H1 (cell line): ENCODE measurements at regions not wholly inside any gene's neighbourhood (a gene's known extent, or its start where the extent isn't known, plus 50 kb on each side); places are given as distances from the start of the nearest gene placed in this dataset.

Source experiments
- CTCF ChIA-PET: fragments of 300-600 bp; sonication (Branson Sonifier 250); formaldehyde crosslinking; loops from one replicate; lab custom pipeline; 2021; ENCODE audit not compliant: partially characterized antibody; lab: Charles Lee
- POLR2A ChIA-PET: fragments of 300-600 bp; sonication (Branson Sonifier 250); formaldehyde crosslinking; loops from one replicate; lab custom pipeline; 2021; ENCODE audit warnings: inconsistent platforms; ENCODE audit not compliant: partially characterized antibody; lab: Charles Lee
- DNase-seq, 2 experiments: peaks; one replicate each; pipeline versions ENCODE4 v3.0.0 to v3.0.0-alpha.2; 2010 to 2022; ENCODE audit warnings: low spot score in 2 of 2, low read depth in 1 of 2, mixed read lengths in 1 of 2
- FAIRE-seq: peaks from 2 replicates; lab custom pipeline; 2011; peaks lifted over from hg19 to GRCh38; lab: Jason Lieb, UNC
- H2AFZ ChIP-seq: 2 replicates; pipeline ENCODE4 v1.8.1; 2012; ENCODE audit warnings: low read length, inconsistent platforms
- H2AK5ac ChIP-seq: 2 replicates; pipeline ENCODE4 v1.6.1; 2013; ENCODE audit warnings: low read depth, low read length
- H2BK120ac ChIP-seq: replicated peaks from 2 replicates; pipeline ENCODE3; 2013; ENCODE audit warnings: low read depth, low read length, inconsistent platforms
- H2BK12ac ChIP-seq: 2 replicates; pipeline ENCODE4 v1.6.1; 2013; ENCODE audit warnings: low read depth, low read length
- H2BK15ac ChIP-seq: 2 replicates; pipeline ENCODE4 v1.6.1; 2013; ENCODE audit warnings: low read length
- H2BK20ac ChIP-seq: 2 replicates; pipeline ENCODE4 v1.6.1; 2013; ENCODE audit warnings: low read length
- H2BK5ac ChIP-seq: 2 replicates; pipeline ENCODE4 v1.6.1; 2013; ENCODE audit warnings: low read depth, low read length
- H3K14ac ChIP-seq: 2 replicates; pipeline ENCODE4 v1.6.1; 2013; ENCODE audit warnings: inconsistent platforms; ENCODE audit not compliant: insufficient read length
- H3K18ac ChIP-seq: 2 replicates; pipeline ENCODE4 v1.6.1; 2013; ENCODE audit warnings: low read length; ENCODE audit errors: extremely low read depth
- H3K23ac ChIP-seq: 2 replicates; pipeline ENCODE4 v1.6.1; 2013; ENCODE audit warnings: inconsistent platforms; ENCODE audit not compliant: insufficient read length
- H3K23me2 ChIP-seq: 2 replicates; pipeline ENCODE4 v1.6.1; 2013; ENCODE audit warnings: low read depth, low read length
- H3K27ac ChIP-seq: 2 replicates; pipeline ENCODE4 v1.6.1; 2011; ENCODE audit warnings: low read depth, low read length, inconsistent platforms
- H3K27me3 ChIP-seq, 4 experiments: replicated peaks in 1 of 4; 1 replicate in 1 of 4; 2 replicates in 3 of 4; pipeline versions ENCODE4 v1.6.1 to v1.8.1; 2011 to 2013; ENCODE audit warnings: low read length in 3 of 4, mild to moderate bottlenecking in 3 of 4, inconsistent platforms in 2 of 4, mixed read lengths in 2 of 4, moderate library complexity in 1 of 4; ENCODE audit not compliant: control insufficient read depth in 3 of 4, insufficient read depth in 3 of 4; ENCODE audit errors: extremely low read depth in 1 of 4
- H3K36me3 ChIP-seq, 4 experiments: 2 replicates each; pipeline versions ENCODE4 v1.6.1 to v1.8.1; 2011 to 2013; ENCODE audit warnings: mild to moderate bottlenecking in 4 of 4, low read length in 3 of 4, moderate library complexity in 2 of 4, control low read depth in 1 of 4, inconsistent platforms in 1 of 4; ENCODE audit not compliant: insufficient read depth in 4 of 4, control insufficient read depth in 2 of 4
- H3K4ac ChIP-seq: replicated peaks from 2 replicates; pipeline ENCODE3; 2013; ENCODE audit warnings: low read length, low read depth, mixed read lengths, inconsistent platforms; ENCODE audit not compliant: insufficient read length
- H3K4me1 ChIP-seq, 4 experiments: replicated peaks in 1 of 4; 1 replicate in 1 of 4; 2 replicates in 3 of 4; pipeline versions ENCODE4 v1.6.1 to v1.8.1; 2011 to 2013; ENCODE audit warnings: low read length in 3 of 4, inconsistent platforms in 2 of 4, mixed read lengths in 1 of 4; ENCODE audit not compliant: insufficient read depth in 4 of 4, control insufficient read depth in 3 of 4
- H3K4me2 ChIP-seq, 2 experiments: 2 replicates each; pipeline versions ENCODE4 v1.6.1 to v1.8.1; 2011 to 2013; ENCODE audit warnings: low read depth in 2 of 2, low read length in 2 of 2, control low read depth in 1 of 2, inconsistent platforms in 1 of 2, mild to moderate bottlenecking in 1 of 2; ENCODE audit not compliant: insufficient read depth in 1 of 2
- H3K4me3 ChIP-seq, 4 experiments: fragments of 200-600, 300-600 bp in 1 of 4; sonication (generic), shearing (Covaris generic), sonication (Bioruptor Twin) in 1 of 4; 2 replicates each; pipeline versions ENCODE4 v1.5.1 to v1.8.1; 2011 to 2016; ENCODE audit warnings: low read length in 4 of 4, low read depth in 3 of 4, control low read depth in 2 of 4, inconsistent platforms in 2 of 4, mild to moderate bottlenecking in 2 of 4, mixed read lengths in 1 of 4, moderate library complexity in 1 of 4; ENCODE audit not compliant: insufficient read depth in 2 of 4; ENCODE audit errors: extremely low read depth in 1 of 4
- H3K56ac ChIP-seq: replicated peaks from 2 replicates; pipeline ENCODE3; 2013; ENCODE audit warnings: low read depth, mild to moderate bottlenecking, mixed read lengths, low read length, inconsistent platforms; ENCODE audit not compliant: insufficient read length
- H3K79me1 ChIP-seq: 2 replicates; pipeline ENCODE4 v1.6.1; 2013; ENCODE audit warnings: low read depth, low read length, control low read depth
- H3K79me2 ChIP-seq, 2 experiments: 2 replicates each; pipeline versions ENCODE4 v1.6.1 to v1.8.1; 2012 to 2013; ENCODE audit warnings: low read length in 2 of 2, mild to moderate bottlenecking in 2 of 2, inconsistent platforms in 1 of 2; ENCODE audit not compliant: insufficient read depth in 2 of 2, control insufficient read depth in 1 of 2
- H3K9ac ChIP-seq, 4 experiments: replicated peaks in 1 of 4; 1 replicate in 1 of 4; 2 replicates in 3 of 4; pipeline versions ENCODE4 v1.6.1 to v1.8.1; 2011 to 2013; ENCODE audit warnings: low read depth in 3 of 4, low read length in 3 of 4, control low read depth in 2 of 4, mild to moderate bottlenecking in 2 of 4, moderate library complexity in 2 of 4, inconsistent platforms in 1 of 4; ENCODE audit errors: extremely low read depth in 1 of 4
- H3K9me3 ChIP-seq, 2 experiments: 2 replicates each; pipeline versions ENCODE4 v1.6.1 to v1.8.1; 2012 to 2013; ENCODE audit warnings: mild to moderate bottlenecking in 2 of 2, moderate library complexity in 2 of 2, control low read depth in 1 of 2, inconsistent platforms in 1 of 2, low read depth in 1 of 2, low read length in 1 of 2, mixed read lengths in 1 of 2; ENCODE audit not compliant: insufficient read depth in 2 of 2
- H4K20me1 ChIP-seq, 2 experiments: replicated peaks in 1 of 2; 2 replicates each; pipeline versions ENCODE3 to v1.8.1; 2011 to 2013; ENCODE audit warnings: inconsistent platforms in 2 of 2, low read length in 2 of 2, mild to moderate bottlenecking in 1 of 2; ENCODE audit not compliant: insufficient read depth in 2 of 2, control insufficient read depth in 1 of 2
- H4K5ac ChIP-seq: 2 replicates; pipeline ENCODE4 v1.6.1; 2013; ENCODE audit warnings: low read length, low read depth, mixed read lengths, inconsistent platforms; ENCODE audit not compliant: insufficient read length
- H4K8ac ChIP-seq: 2 replicates; pipeline ENCODE4 v1.8.0; 2013; ENCODE audit warnings: mild to moderate bottlenecking, moderate library complexity, low read length, inconsistent platforms; ENCODE audit not compliant: insufficient read depth; ENCODE audit errors: extremely low read depth
- H4K91ac ChIP-seq: replicated peaks from 2 replicates; pipeline ENCODE3; 2013; ENCODE audit warnings: low read length, mixed read lengths, inconsistent platforms; ENCODE audit not compliant: insufficient read length
- SAP30 ChIP-seq: fragments of 300-600 bp; sonication (generic); IDR thresholded peaks from 2 replicates; pipeline ENCODE4 v1.7.1; 2012; ENCODE audit warnings: low read length, moderate library complexity, mild to moderate bottlenecking, inconsistent platforms; ENCODE audit not compliant: insufficient read depth, insufficient replicate concordance
- SP4 ChIP-seq: IDR thresholded peaks from 2 replicates; pipeline ENCODE4 v1.6.1; 2012; ENCODE audit warnings: low read length, inconsistent platforms
- TAF1 ChIP-seq: IDR thresholded peaks from 2 replicates; pipeline ENCODE4 v1.6.1; 2011; ENCODE audit warnings: mild to moderate bottlenecking, low read depth, low read length
- YY1 ChIP-seq: IDR thresholded peaks from 2 replicates; pipeline ENCODE4 v1.6.1; 2011; ENCODE audit warnings: low read depth, mild to moderate bottlenecking, low read length
- WGBS, 2 experiments: shearing (Covaris generic) in 1 of 2; methylation state at CpG; one replicate each; pipeline versions ENCODE4 v1.1.6 to v1.1.7; 2013 to 2015; ENCODE audit warnings: low lambda C conversion rate in 2 of 2, mixed read lengths in 2 of 2, inconsistent platforms in 1 of 2, low coverage in 1 of 2, missing lambda C conversion rate in 1 of 2; ENCODE audit not compliant: insufficient replicate concordance in 2 of 2, insufficient coverage in 1 of 2, insufficient read length in 1 of 2; ENCODE audit errors: extremely low coverage in 1 of 2, missing lambda C conversion rate in 1 of 2; 5-methylcytosine and 5-hydroxymethylcytosine counted together

DNA sequence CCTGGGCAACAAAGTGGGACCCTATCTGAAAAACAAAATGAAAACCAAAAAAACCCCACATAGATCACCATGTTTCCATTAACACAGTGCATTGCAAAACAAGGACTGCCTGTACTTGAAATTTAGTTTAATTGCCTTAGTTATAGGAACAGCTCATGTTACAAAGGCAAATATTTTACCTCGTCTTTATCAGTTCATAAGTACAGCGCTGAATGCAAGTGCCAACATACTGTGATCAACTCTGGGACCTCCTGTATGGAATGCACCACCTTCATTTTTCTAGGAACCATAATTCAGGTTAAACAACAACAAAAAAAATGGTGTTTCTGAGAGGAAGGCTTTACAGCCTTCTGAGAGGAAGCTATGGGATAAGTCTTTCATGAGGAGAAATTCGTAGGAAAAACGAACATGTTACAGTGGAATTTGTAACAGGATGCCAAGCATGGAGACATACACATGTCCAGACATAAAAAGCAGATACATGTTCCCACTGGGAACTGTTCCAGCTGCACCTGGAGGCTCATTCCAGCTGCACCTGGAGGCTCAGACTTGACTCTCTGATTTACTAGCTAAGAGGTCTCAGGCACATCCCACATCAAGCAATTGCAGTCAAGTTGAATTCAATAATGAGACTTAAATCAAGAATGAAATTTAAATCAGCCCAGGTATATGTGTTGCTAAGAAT, 821.3 kb downstream of the NLGN4Y start:
- Histone ChIP-seq H3K4me3 (no peak overlapping the region), H3K4me2 (no peak overlapping the region), H4K5ac (no peak overlapping the region), H2BK120ac (no peak overlapping the region), H3K56ac (no peak overlapping the region), H2AFZ (no peak overlapping the region), H4K20me1 (no peaks in the 10 kb centered on the region), H4K91ac (no peak overlapping the region), H3K18ac (no peak overlapping the region), H3K27ac (no peak overlapping the region), H3K79me1 (no peaks in the 10 kb centered on the region), H4K8ac (no peak overlapping the region), H3K36me3 (no peaks in the 10 kb centered on the region), H3K23ac (no peak overlapping the region), H3K9ac (no peak overlapping the region), H2BK15ac (no peak overlapping the region), H3K79me2 (no peaks in the 10 kb centered on the region), H3K14ac (no peak overlapping the region), H2BK20ac (no peak overlapping the region), H3K27me3 (no peaks in the 10 kb centered on the region), H3K4me1 (no peaks in the 10 kb centered on the region), H3K23me2 (no peaks in the 10 kb centered on the region), H2BK12ac (no peak overlapping the region), H3K9me3 (0 out of 4 replicates have a peak, but pooled peaks cover 0 to 2% of the 10 kb centered on the region in 2 experiments), H3K4ac (no peak overlapping the region), H2AK5ac (no peak overlapping the region), H2BK5ac (no peak overlapping the region)
- ChIA-PET CTCF (interaction anchor here (0.7 to 0.8 kb wide), 2 partner anchors 24 to 279 kb away, joined by 3 read pairs; no protein-coding TSS in a partner anchor), POLR2A (no interaction called here)
- no peak for FAIRE-seq
- TF ChIP-seq SP4: no peak
- no peak for TF ChIP-seq YY1
- TF ChIP-seq TAF1: no peak
- TF ChIP-seq SAP30: no peak
- DNase-seq: no peak
- 91% methylated on average over 4 of the region's 4 CpGs; no CpG with 5 or more reads in 1 of the 2 experiments for WGBS, 2 experiments
